GM12865 (cell line): ENCODE measurements at regions not wholly inside any gene's neighbourhood (a gene's known extent, or its start where the extent isn't known, plus 50 kb on each side); places are given as distances from the start of the nearest gene placed in this dataset.

ENCODE experiments used
- DNase-seq: peaks from one replicate; pipeline ENCODE4 v3.0.0; 2010; ENCODE audit warnings: low read depth
- H3K4me3 ChIP-seq: 2 replicates; pipeline ENCODE4 v1.5.1; 2011; ENCODE audit warnings: mild to moderate bottlenecking, low read depth, low read length, control low read depth
- CTCF ChIP-seq: IDR thresholded peaks from 2 replicates; pipeline ENCODE4 v1.5.1; 2011; ENCODE audit warnings: low read length, control low read depth, low read depth, inconsistent platforms; ENCODE audit not compliant: insufficient read depth; ENCODE audit errors: missing control alignments

GRCh38 chr5:133797167-133797566, 171.3 kb downstream of the C5orf15 start:
- no peak overlapping the region for H3K4me3 ChIP-seq
- no peak for DNase-seq
- TF ChIP-seq CTCF: no peak

- no peak for TF ChIP-seq CTCF
- H3K4me3 ChIP-seq: no peak overlapping the region
- no peak for DNase-seq
Observed at GRCh38 chr5:133796186-133796585, 172.2 kb downstream of the C5orf15 start.

- no peak overlapping the region for H3K4me3 ChIP-seq
- TF ChIP-seq CTCF: no peak
- no peak for DNase-seq
Observed at GRCh38 chr5:133794771-133795415, 173.5 kb downstream of the C5orf15 start.

GRCh38 chr5:133793756-133794465, 174.5 kb downstream of the C5orf15 start:
- TF ChIP-seq CTCF: no peak
- DNase-seq: no peak
- H3K4me3 ChIP-seq: no peak overlapping the region

GRCh38 chr5:133792655-133793054, 175.8 kb downstream of the C5orf15 start:
- no peak for TF ChIP-seq CTCF
- no peak overlapping the region for H3K4me3 ChIP-seq
- no peak for DNase-seq

- no peak for DNase-seq
- TF ChIP-seq CTCF: no peak
- no peak overlapping the region for H3K4me3 ChIP-seq
Observed at GRCh38 chr5:133792024-133792423, 176.4 kb downstream of the C5orf15 start.

GRCh38 chr5:133790898-133791297, 177.5 kb downstream of the C5orf15 start:
- H3K4me3 ChIP-seq: no peak overlapping the region
- no peak for DNase-seq
- no peak for TF ChIP-seq CTCF
